ENCODE measurements at regions not wholly inside any gene's neighbourhood (a gene's known extent, or its start where the extent isn't known, plus 50 kb on each side); places are given as distances from the start of the nearest gene placed in this dataset.

GRCh38 chr10:9951481-9952257 lies 1066.0 kb upstream of the CELF2 start:
- TF ChIP-seq CEBPB (IDR thresholded peaks at IDR 0.05; ENCODE audit: low read depth) (no peak), POLR2A (IDR thresholded peaks at IDR 0.05; ENCODE audit: borderline replicate concordance, extremely low read depth, insufficient read depth, insufficient read length) (no peak), CTCF (IDR thresholded peaks at IDR 0.05 in 2 of 3, conservative IDR thresholded peaks at IDR 0.05 in 1 of 3; ENCODE audit: borderline replicate concordance in 1 of 3, insufficient read depth in 1 of 3, low read depth in 2 of 3, low read length in 2 of 3) (no peak)

Measured in HCT116 (cell line).